Mucosa of descending colon (tissue), 3 donors: ENCODE measurements at regions not wholly inside any gene's neighbourhood (a gene's known extent, or its start where the extent isn't known, plus 50 kb on each side); places are given as distances from the start of the nearest gene placed in this dataset.

Source experiments
- ATAC-seq: fragments of 200-7000 bp; cut with Tn5 transposase; one replicate; pipeline ENCODE4 v1.9.1; 2020; ENCODE audit warnings: mild to moderate bottlenecking, moderate library complexity
- DNase-seq, 3 donors: peaks; one replicate each; pipeline ENCODE4 v3.0.0-alpha.2; 2020
- H3K36me3 ChIP-seq: fragments of 200-600 bp; one replicate; pipeline ENCODE4 v1.8.0; 2021; ENCODE audit warnings: low read depth, mild to moderate bottlenecking
- H3K4me1 ChIP-seq: fragments of 200-600 bp; one replicate; pipeline ENCODE4 v1.8.0; 2021; ENCODE audit warnings: low read depth, mild to moderate bottlenecking
- H3K4me3 ChIP-seq: fragments of 200-600 bp; one replicate; pipeline ENCODE4 v1.8.0; 2021; ENCODE audit warnings: mild to moderate bottlenecking
- H3K9me3 ChIP-seq: fragments of 200-600 bp; one replicate; pipeline ENCODE4 v1.8.0; 2021; ENCODE audit warnings: mild to moderate bottlenecking
- CTCF ChIP-seq: fragments of 200-600 bp; IDR thresholded peaks from one replicate; pipeline ENCODE4 v1.8.0; 2022; ENCODE audit warnings: antibody characterized with exemption, mild to moderate bottlenecking
- intact Hi-C, 2 donors: fragments of 100-400 bp; cut with DNase I in 1 of 2; cut with micrococcal nuclease in 1 of 2; formaldehyde crosslinking; loops; one replicate each; pipeline versions ENCODE4 v1.11.0 to v1.11.1; 2022; cut with DNase I, micrococcal nuclease
- donor health status: DM: no; HTN: no; CAD: no; lungs with moderate emphysema.
- donor health status: DM: no; HTN: no; CAD: no.
- donor health status: DM: no; HTN: yes; CAD: no.

- DNase-seq (no peak), ATAC-seq (no peak)
- Histone ChIP-seq H3K9me3 (no peaks in the 10 kb centered on the region), H3K36me3 (no peaks in the 10 kb centered on the region), H3K4me3 (no peak overlapping the region), H3K4me1 (no peaks in the 10 kb centered on the region)
- TF ChIP-seq CTCF, result no peak
- intact Hi-C loops, result no loop called here
Observed at GRCh38 chr14:88992011-88992410, 167.6 kb downstream of the TTC8 start.

GRCh38 chr14:88993946-88994345, 169.5 kb downstream of the TTC8 start:
- Histone ChIP-seq H3K36me3 (no peaks in the 10 kb centered on the region), H3K9me3 (no peaks in the 10 kb centered on the region), H3K4me1 (no peaks in the 10 kb centered on the region), H3K4me3 (no peak overlapping the region)
- ATAC-seq (no peak), DNase-seq (no peak)
- no peak for TF ChIP-seq CTCF
- intact Hi-C loops, result no loop called here

- Histone ChIP-seq H3K9me3 (no peaks in the 10 kb centered on the region), H3K36me3 (no peaks in the 10 kb centered on the region), H3K4me3 (no peak overlapping the region), H3K4me1 (no peaks in the 10 kb centered on the region)
- intact Hi-C loops, result no loop called here
- ATAC-seq (no peak), DNase-seq (no peak)
- no peak for TF ChIP-seq CTCF
Observed at GRCh38 chr14:88995437-88996198, 171.2 kb downstream of the TTC8 start.

- DNase-seq, result no peak
- no peak for ATAC-seq
- intact Hi-C loops, result no loop called here
- Histone ChIP-seq H3K9me3 (no peaks in the 10 kb centered on the region), H3K36me3 (no peaks in the 10 kb centered on the region), H3K4me3 (no peak overlapping the region), H3K4me1 (no peaks in the 10 kb centered on the region)
- no peak for TF ChIP-seq CTCF
Observed at GRCh38 chr14:88998027-88998426, 173.6 kb downstream of the TTC8 start.

- TF ChIP-seq CTCF, result no peak
- no peaks in the 10 kb centered on the region for H3K9me3 ChIP-seq
- ATAC-seq (no peak), DNase-seq (no peak)
- intact Hi-C loops, result no loop called here
- H3K36me3 ChIP-seq, result no peaks in the 10 kb centered on the region
- no peak overlapping the region for H3K4me3 ChIP-seq
- H3K4me1 ChIP-seq, result no peaks in the 10 kb centered on the region
Observed at GRCh38 chr14:88999137-88999536, 174.7 kb downstream of the TTC8 start.
